Body of pancreas (tissue), 4 donors: ENCODE measurements at regions not wholly inside any gene's neighbourhood (a gene's known extent, or its start where the extent isn't known, plus 50 kb on each side); places are given as distances from the start of the nearest gene placed in this dataset.

ENCODE experiments used
- CTCF ChIP-seq, 7 experiments: fragments of 450-650 bp in 4 of 7; fragments of 200-600 bp in 3 of 7; sonication (generic) in 3 of 7; IDR thresholded peaks; one replicate each; pipeline ENCODE4 v1.5.1; 2016 to 2019; ENCODE audit warnings: antibody characterized with exemption in 7 of 7
- POLR2A ChIP-seq, 3 donors: fragments of 450-650 bp; IDR thresholded peaks; one replicate each; pipeline ENCODE4 v1.6.1; 2016; ENCODE audit warnings: antibody characterized with exemption in 3 of 3, mild to moderate bottlenecking in 2 of 3

DNA sequence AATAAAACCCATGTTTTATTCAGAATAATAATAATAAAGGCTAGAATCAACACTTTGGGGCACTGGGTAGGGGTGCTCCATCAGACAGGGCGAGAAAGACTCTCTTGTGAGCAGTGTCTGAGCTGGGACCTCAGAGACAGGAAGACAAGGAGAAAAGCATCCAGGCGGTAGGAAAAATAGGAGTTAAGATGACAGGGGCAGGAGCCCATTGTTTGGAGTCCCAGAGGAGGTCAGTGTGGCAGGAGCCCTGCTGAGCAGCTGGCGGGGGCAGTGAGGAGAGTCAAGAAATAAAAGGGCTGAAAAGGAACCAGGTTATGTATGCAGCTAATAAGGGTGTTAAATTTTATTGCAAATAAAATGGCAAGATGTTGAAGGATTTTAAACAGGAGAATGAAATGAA, 457.4 kb downstream of the FBXO15 start:
- TF ChIP-seq CTCF (IDR thresholded peaks at IDR 0.05) (no peak), POLR2A (IDR thresholded peaks at IDR 0.05) (no peak)
